Panc1 (cell line): ENCODE measurements at regions not wholly inside any gene's neighbourhood (a gene's known extent, or its start where the extent isn't known, plus 50 kb on each side); places are given as distances from the start of the nearest gene placed in this dataset.

Source experiments
- ATAC-seq: fragments of 200-7000 bp; cut with Tn5 transposase; 2 replicates; pipeline ENCODE4 v1.9.1; 2020; ENCODE audit warnings: mild to moderate bottlenecking, moderate library complexity
- BruUV-seq: library from RNA; stranded (reverse); fragments of 400-500 nt; replicated peaks from 2 replicates; lab custom pipeline; 2021; lab: Mats Ljungman, UMichigan
- CTCF ChIA-PET: fragments of 300-600 bp; sonication (Branson Sonifier 250); formaldehyde crosslinking; loops from one replicate; lab custom pipeline; 2022; ENCODE audit warnings: antibody characterized with exemption; lab: Charles Lee
- POLR2A ChIA-PET: fragments of 300-600 bp; sonication (Branson Sonifier 250); formaldehyde crosslinking; loops from one replicate; lab custom pipeline; 2022; ENCODE audit warnings: antibody characterized with exemption; lab: Charles Lee
- DNase-seq: peaks from one replicate; pipeline ENCODE4 v3.0.0-alpha.2; 2010; ENCODE audit warnings: low read depth, low spot score
- H3K27ac ChIP-seq: 2 replicates; pipeline ENCODE4 v1.5.1; 2011; ENCODE audit warnings: mild to moderate bottlenecking, low read length, inconsistent platforms
- H3K27me3 ChIP-seq: fragments of 200-500 bp; sonication (Bioruptor generic); 2 replicates; pipeline ENCODE4 v1.6.0; 2014; ENCODE audit warnings: low read length, inconsistent platforms; ENCODE audit not compliant: control insufficient read depth, insufficient read depth
- H3K36me3 ChIP-seq: fragments of 200-500 bp; sonication (Bioruptor generic); 2 replicates; pipeline ENCODE4 v1.5.1; 2014; ENCODE audit warnings: inconsistent platforms, mild to moderate bottlenecking, low read length, moderate library complexity; ENCODE audit not compliant: control insufficient read depth, insufficient read depth
- H3K4me1 ChIP-seq: 2 replicates; pipeline ENCODE4 v1.5.1; 2011; ENCODE audit warnings: inconsistent platforms, mild to moderate bottlenecking, low read length, moderate library complexity; ENCODE audit not compliant: control insufficient read depth, insufficient read depth
- H3K4me3 ChIP-seq, 2 experiments: 2 replicates each; pipeline ENCODE4 v1.5.1; 2011 to 2012; ENCODE audit warnings: low read depth in 2 of 2, low read length in 2 of 2, mild to moderate bottlenecking in 2 of 2, inconsistent platforms in 1 of 2, moderate library complexity in 1 of 2
- H3K9me3 ChIP-seq: fragments of 200-500 bp; sonication (Bioruptor generic); 2 replicates; pipeline ENCODE4 v1.5.1; 2014; ENCODE audit warnings: low read depth, mild to moderate bottlenecking, inconsistent platforms, low read length, moderate library complexity; ENCODE audit not compliant: control insufficient read depth, insufficient read depth
- POLR2AphosphoS5 ChIP-seq: IDR thresholded peaks from 2 replicates; pipeline ENCODE4 v1.6.1; 2012; ENCODE audit warnings: mild to moderate bottlenecking, low read depth, low read length, moderate library complexity
- SIN3A ChIP-seq: IDR thresholded peaks from 2 replicates; pipeline ENCODE4 v1.6.1; 2012; ENCODE audit warnings: low read depth, mild to moderate bottlenecking, low read length, moderate library complexity, borderline replicate concordance; ENCODE audit not compliant: insufficient read depth
- TCF7L2 ChIP-seq: IDR thresholded peaks from 2 replicates; pipeline ENCODE4 v1.6.1; 2011; ENCODE audit warnings: mild to moderate bottlenecking, low read depth, low read length, inconsistent platforms
- in situ Hi-C: cut with HindIII; loops from 2 replicates; pipeline ENCODE4 v1.10.0; 2016; ENCODE audit warnings: low sequenced_read_pairs, low pct_unique_long_range_greater_than_20kb
- intact Hi-C: fragments of 100-400 bp; cut with micrococcal nuclease; formaldehyde crosslinking; loops from one replicate; pipeline ENCODE4 v1.10.0; 2022; ENCODE audit not compliant: unreplicated experiment
- TF ChIP-seq, protein P1 (sequence below): fragments of 450-650 bp; IDR thresholded peaks from 2 replicates; pipeline ENCODE4 v1.5.1; 2017; ENCODE audit warnings: mild to moderate bottlenecking
- TF ChIP-seq, protein P2 (sequence below), 2 experiments: IDR thresholded peaks; 2 replicates each; pipeline ENCODE4 v1.6.1; 2011 to 2012; ENCODE audit warnings: low read depth in 2 of 2, control low read depth in 1 of 2, low read length in 1 of 2, mild to moderate bottlenecking in 1 of 2, moderate library complexity in 1 of 2; ENCODE audit not compliant: insufficient read depth in 1 of 2

DNA sequence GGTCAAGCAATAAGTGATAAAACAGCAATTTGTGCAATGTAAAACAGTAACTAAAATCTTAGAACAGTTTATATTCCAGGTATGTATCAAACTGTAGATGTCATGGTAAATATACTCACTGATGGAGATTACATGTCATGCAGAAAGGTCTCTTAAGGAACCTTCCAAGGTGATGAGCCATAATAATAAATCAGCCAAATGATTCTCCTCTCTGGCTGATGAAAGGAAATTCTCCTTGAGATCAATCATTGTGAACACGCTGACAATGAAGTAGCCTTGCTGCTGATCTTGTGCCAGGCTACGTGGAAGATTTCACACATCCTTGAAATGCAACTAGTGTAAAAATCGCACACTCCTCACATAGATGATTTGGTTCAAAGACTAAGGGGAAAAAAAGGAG, 392.5 kb upstream of the CDH7 start:
- no peaks in the 10 kb centered on the region for H3K4me1 ChIP-seq
- ATAC-seq (no peak), DNase-seq (no peak)
- TF ChIP-seq, protein P1, sequence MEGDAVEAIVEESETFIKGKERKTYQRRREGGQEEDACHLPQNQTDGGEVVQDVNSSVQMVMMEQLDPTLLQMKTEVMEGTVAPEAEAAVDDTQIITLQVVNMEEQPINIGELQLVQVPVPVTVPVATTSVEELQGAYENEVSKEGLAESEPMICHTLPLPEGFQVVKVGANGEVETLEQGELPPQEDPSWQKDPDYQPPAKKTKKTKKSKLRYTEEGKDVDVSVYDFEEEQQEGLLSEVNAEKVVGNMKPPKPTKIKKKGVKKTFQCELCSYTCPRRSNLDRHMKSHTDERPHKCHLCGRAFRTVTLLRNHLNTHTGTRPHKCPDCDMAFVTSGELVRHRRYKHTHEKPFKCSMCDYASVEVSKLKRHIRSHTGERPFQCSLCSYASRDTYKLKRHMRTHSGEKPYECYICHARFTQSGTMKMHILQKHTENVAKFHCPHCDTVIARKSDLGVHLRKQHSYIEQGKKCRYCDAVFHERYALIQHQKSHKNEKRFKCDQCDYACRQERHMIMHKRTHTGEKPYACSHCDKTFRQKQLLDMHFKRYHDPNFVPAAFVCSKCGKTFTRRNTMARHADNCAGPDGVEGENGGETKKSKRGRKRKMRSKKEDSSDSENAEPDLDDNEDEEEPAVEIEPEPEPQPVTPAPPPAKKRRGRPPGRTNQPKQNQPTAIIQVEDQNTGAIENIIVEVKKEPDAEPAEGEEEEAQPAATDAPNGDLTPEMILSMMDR = no peak
- no peak for TF ChIP-seq TCF7L2
- TF ChIP-seq, protein P2, sequence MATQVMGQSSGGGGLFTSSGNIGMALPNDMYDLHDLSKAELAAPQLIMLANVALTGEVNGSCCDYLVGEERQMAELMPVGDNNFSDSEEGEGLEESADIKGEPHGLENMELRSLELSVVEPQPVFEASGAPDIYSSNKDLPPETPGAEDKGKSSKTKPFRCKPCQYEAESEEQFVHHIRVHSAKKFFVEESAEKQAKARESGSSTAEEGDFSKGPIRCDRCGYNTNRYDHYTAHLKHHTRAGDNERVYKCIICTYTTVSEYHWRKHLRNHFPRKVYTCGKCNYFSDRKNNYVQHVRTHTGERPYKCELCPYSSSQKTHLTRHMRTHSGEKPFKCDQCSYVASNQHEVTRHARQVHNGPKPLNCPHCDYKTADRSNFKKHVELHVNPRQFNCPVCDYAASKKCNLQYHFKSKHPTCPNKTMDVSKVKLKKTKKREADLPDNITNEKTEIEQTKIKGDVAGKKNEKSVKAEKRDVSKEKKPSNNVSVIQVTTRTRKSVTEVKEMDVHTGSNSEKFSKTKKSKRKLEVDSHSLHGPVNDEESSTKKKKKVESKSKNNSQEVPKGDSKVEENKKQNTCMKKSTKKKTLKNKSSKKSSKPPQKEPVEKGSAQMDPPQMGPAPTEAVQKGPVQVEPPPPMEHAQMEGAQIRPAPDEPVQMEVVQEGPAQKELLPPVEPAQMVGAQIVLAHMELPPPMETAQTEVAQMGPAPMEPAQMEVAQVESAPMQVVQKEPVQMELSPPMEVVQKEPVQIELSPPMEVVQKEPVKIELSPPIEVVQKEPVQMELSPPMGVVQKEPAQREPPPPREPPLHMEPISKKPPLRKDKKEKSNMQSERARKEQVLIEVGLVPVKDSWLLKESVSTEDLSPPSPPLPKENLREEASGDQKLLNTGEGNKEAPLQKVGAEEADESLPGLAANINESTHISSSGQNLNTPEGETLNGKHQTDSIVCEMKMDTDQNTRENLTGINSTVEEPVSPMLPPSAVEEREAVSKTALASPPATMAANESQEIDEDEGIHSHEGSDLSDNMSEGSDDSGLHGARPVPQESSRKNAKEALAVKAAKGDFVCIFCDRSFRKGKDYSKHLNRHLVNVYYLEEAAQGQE (IDR thresholded peaks at IDR 0.05; ENCODE audit: insufficient read depth in 1 of 2, low read depth in 2 of 2, low read length in 1 of 2) = no peak
- no peak for TF ChIP-seq POLR2AphosphoS5
- TF ChIP-seq SIN3A = no peak
- H3K36me3 ChIP-seq = no peaks in the 10 kb centered on the region
- CTCF ChIA-PET = no interaction called here
- H3K4me3 ChIP-seq = no peak overlapping the region
- POLR2A ChIA-PET = no interaction called here
- H3K9me3 ChIP-seq = no peaks in the 10 kb centered on the region
- H3K27me3 ChIP-seq = no peaks in the 10 kb centered on the region
- intact Hi-C loops (no loop called here), in situ Hi-C loops (no loop called here)
- BruUV-seq = no TSS peak
- no peak overlapping the region for H3K27ac ChIP-seq

DNA sequence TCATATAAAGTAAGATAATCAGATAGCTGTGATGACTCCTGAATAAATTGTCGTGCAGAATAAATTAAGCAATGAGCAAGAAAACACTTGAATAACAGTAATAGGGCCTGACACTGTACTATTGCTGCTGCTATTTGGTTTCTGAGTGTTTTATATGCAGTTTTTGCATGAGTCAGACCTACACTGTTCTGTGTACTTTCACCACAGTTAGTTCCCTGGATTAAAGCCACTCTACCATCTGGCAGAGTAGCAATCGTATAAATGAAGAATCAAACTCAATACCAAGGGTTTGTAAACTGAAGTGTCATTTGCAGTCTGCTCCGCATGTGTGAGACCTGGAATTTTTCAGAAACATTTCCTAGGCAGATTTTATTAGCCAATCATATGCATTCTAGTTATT, 398.6 kb upstream of the CDH7 start:
- DNase-seq = no peak
- CTCF ChIA-PET = no interaction called here
- no TSS peak for BruUV-seq

DNA sequence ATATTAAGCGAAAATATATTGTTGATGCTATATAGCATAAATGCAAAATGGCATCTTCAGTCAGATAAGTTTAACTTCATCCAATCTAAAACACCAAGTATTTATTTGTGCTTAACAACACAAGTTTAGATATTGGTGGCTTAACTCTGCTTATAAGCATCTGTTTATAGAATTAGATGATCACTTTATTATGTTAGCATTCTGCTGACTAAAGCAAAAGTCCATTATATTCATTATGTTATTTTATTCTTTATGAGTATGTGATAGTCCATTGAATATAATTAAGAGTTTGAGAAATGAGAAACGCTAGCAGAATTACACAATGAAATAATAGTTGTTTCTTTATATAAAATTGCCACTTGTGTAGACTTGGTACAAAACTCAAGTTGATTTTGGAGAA, 401.2 kb upstream of the CDH7 start:
- no peaks in the 10 kb centered on the region for H3K27me3 ChIP-seq
- no peak overlapping the region for H3K4me3 ChIP-seq
- ATAC-seq (no peak), DNase-seq (no peak)
- TF ChIP-seq, protein P1 = no peak
- TF ChIP-seq SIN3A (no peak), TCF7L2 (no peak), POLR2AphosphoS5 (no peak)
- TF ChIP-seq, protein P2 (IDR thresholded peaks at IDR 0.05; ENCODE audit: insufficient read depth in 1 of 2, low read depth in 2 of 2, low read length in 1 of 2) = no peak
- no peaks in the 10 kb centered on the region for H3K36me3 ChIP-seq
- ChIA-PET POLR2A (no interaction called here), CTCF (no interaction called here)
- H3K27ac ChIP-seq = no peak overlapping the region
- no peaks in the 10 kb centered on the region for H3K9me3 ChIP-seq
- intact Hi-C loops = no loop called here
- no peaks in the 10 kb centered on the region for H3K4me1 ChIP-seq
- in situ Hi-C loops = no loop called here
- no TSS peak for BruUV-seq

More for the DNA sequence above, 398.6 kb upstream of the CDH7 start:
- POLR2A ChIA-PET = no interaction called here
- no peak for ATAC-seq
- Histone ChIP-seq H3K4me3 (no peak overlapping the region), H3K27ac (no peak overlapping the region), H3K27me3 (no peaks in the 10 kb centered on the region), H3K4me1 (no peaks in the 10 kb centered on the region), H3K9me3 (no peaks in the 10 kb centered on the region), H3K36me3 (no peaks in the 10 kb centered on the region)
- in situ Hi-C loops = no loop called here
- no peak for TF ChIP-seq TCF7L2
- intact Hi-C loops = no loop called here
